SK-N-MC (cell line): ENCODE measurements at regions not wholly inside any gene's neighbourhood (a gene's known extent, or its start where the extent isn't known, plus 50 kb on each side); places are given as distances from the start of the nearest gene placed in this dataset.
"Not testable (repeated sequence)": the region's sequence is repeated elsewhere in the genome, so short reads cannot be mapped to it uniquely, and the experiment has no call there.

ENCODE experiments used
- DNase-seq: peaks from one replicate; pipeline ENCODE4 v3.0.0-alpha.2; 2011; ENCODE audit warnings: low read depth, low spot score
- H3K27ac ChIP-seq: fragments of 200-600 bp; sonication (generic); 2 replicates; pipeline ENCODE4 v1.5.1; 2016; ENCODE audit warnings: mixed run types
- H3K36me3 ChIP-seq: fragments of 200-600 bp; sonication (generic); 2 replicates; pipeline ENCODE4 v1.6.1; 2017; ENCODE audit warnings: antibody characterized with exemption, low read length, mixed read lengths; ENCODE audit not compliant: insufficient read depth
- H3K4me3 ChIP-seq: fragments of 200-600 bp; sonication (generic); 2 replicates; pipeline ENCODE4 v1.5.1; 2016
- H3K9ac ChIP-seq: fragments of 200-600 bp; sonication (generic); 2 replicates; pipeline ENCODE4 v1.8.0; 2017; ENCODE audit warnings: mixed run types, mixed read lengths; ENCODE audit not compliant: insufficient read length
- H3K9me3 ChIP-seq: fragments of 200-600 bp; sonication (generic); 2 replicates; pipeline ENCODE4 v1.6.1; 2017; ENCODE audit warnings: low read depth, mild to moderate bottlenecking, antibody characterized with exemption, low read length, moderate library complexity, mixed read lengths

GRCh38 chr1:206333316-206333715 lies 130.0 kb downstream of the SRGAP2 start:
- H3K9me3 ChIP-seq, H3K36me3 ChIP-seq, DNase-seq, H3K9ac ChIP-seq, H3K27ac ChIP-seq, H3K4me3 ChIP-seq: not testable (repeated sequence)

- H3K36me3 ChIP-seq, H3K27ac ChIP-seq, DNase-seq, H3K4me3 ChIP-seq, H3K9me3 ChIP-seq, H3K9ac ChIP-seq: not testable (repeated sequence)
Observed at GRCh38 chr1:206333897-206334296, 130.6 kb downstream of the SRGAP2 start.

DNA sequence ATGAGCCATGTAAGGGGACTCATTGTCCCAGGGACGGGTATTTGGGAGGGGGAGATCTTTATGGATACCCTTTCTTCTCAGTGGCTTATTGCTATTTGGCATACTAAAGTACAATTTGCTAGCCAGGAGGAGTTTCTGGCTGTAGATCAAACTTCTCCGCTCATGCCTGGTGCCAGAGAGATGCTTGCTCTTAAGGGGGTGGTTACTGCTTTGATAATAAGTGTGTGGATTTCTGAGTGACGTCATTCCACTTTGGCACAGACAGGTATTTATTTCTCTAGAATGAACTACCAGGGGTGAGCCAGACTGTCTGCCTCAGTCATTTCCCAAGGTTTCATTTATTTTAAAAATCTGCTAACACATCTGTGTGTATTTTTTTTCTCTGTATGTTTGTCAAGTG lies 131.1 kb downstream of the SRGAP2 start:
- H3K27ac ChIP-seq, H3K36me3 ChIP-seq, H3K4me3 ChIP-seq, DNase-seq, H3K9ac ChIP-seq, H3K9me3 ChIP-seq: not testable (repeated sequence)

DNA sequence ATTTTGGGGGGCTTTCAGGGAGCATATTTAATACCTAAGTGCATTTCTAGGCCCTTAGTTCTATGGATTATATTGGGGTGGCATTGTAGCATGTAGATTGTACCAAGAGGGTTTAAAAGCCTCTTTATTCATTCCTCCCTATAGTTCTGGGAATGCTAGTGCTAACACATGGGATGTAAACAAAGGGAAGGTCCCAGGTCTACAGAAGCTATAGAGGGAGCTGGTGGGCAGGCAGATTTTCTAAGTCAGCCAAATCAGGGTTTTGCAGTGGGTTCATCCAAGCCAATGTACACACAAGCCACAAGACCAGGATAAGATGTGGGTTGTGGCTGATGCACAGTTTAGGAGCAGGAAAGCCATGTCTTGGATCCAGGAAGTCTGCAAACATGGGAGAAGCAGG lies 131.8 kb downstream of the SRGAP2 start:
- not testable (repeated sequence) for H3K4me3 ChIP-seq, H3K9me3 ChIP-seq, DNase-seq, H3K9ac ChIP-seq, H3K27ac ChIP-seq, H3K36me3 ChIP-seq

- H3K36me3 ChIP-seq, H3K9ac ChIP-seq, H3K4me3 ChIP-seq, H3K27ac ChIP-seq, H3K9me3 ChIP-seq, DNase-seq: not testable (repeated sequence)
Observed at GRCh38 chr1:206335875-206336846, 132.8 kb downstream of the SRGAP2 start.

DNA sequence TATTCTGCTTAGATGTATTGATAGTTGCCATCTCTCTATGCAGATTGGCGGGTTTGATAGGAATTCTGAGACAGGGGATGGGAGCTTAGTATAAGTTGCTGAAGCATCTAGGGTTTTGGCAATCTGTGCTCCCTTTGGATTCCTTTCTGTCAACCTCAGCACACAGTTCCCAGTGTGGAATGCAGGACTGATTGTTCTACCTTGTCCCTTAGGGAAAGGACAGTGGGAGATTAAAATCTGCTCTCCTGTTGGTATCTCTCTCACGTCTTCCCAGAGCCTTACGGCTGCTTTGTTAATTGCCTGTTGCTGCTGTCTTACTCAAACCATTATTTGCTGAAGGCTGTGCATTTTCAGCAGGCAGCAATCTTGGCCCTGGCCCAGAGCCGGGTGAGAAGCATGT lies 133.3 kb upstream of the IKBKE start:
- not testable (repeated sequence) for H3K36me3 ChIP-seq, H3K9ac ChIP-seq, DNase-seq, H3K27ac ChIP-seq, H3K9me3 ChIP-seq, H3K4me3 ChIP-seq

DNA sequence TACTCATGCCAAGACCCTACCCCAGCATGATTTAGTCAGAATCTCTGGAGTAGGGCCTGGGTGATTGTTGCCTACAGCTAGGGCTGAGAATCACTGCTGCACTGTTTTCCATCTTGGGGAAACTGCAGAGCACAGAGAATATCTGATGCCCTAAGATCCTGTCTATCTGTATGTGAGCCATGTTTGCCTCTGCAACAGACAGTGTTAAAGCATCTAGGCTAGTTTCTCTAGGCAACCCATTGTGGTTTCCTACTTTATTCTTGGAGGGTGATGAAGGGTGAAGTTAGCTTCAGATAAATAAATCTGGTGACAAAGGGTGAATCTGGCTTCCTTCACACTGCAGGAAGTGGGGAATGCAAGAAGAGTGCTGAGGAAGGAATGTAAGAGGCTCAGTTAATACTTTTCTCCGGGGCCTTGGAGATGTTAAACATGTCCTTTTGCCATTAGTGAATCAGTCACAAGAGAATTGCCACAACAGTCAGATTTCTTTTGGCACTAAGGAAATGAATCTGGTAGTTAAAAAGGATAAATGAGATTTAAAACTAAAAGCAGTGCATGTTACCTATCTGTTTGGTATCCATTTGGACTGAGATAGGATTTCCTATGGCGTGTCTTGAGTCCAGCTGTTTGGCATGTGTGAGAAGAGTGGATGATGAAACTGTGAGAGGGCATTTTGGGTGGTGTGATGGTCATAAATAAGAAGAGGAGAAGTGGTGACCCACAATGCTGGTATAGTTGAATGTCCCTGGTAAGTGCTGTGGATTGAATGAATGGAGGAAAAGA lies 119.6 kb upstream of the IKBKE start:
- H3K9ac ChIP-seq, H3K9me3 ChIP-seq, H3K36me3 ChIP-seq, DNase-seq, H3K27ac ChIP-seq, H3K4me3 ChIP-seq: not testable (repeated sequence)

DNA sequence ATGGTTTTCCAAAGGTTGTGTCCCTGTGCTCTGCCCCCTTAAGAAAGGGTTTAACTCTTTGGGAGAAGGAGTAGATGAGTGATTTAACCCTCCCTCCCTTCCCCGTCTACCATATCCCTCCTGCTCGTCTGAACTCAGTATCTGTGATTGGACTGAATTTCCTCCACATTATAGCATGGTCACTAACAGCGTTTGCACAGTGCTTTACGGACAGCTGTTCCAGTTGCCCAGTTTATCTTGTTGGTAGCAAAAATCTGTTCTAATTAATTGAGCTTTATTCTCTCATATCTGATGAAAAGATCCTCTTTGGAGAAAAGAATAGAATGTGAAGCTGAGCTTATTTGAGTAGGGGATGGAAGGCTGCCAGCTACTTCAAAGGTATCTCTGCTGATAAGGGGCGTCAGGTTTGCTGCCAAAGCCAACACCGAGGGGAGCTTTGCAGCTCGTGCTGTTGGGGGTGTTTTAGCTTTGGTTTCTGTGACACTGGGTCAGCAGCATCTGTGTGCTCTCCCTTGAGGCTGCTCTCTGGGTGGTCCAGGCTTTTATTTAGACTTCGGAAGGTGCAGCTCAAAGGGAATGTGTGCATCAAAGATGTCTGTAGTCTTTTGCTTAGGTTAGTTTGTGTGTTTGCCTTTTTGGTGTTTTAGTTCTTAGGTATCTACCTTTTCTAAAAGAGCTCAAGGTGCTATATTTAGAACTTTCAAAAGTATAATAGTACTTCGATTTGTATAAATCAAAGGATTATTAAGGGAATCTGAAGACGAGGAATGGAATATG lies 118.8 kb upstream of the IKBKE start:
- not testable (repeated sequence) for DNase-seq, H3K36me3 ChIP-seq, H3K9ac ChIP-seq, H3K9me3 ChIP-seq, H3K27ac ChIP-seq, H3K4me3 ChIP-seq

DNA sequence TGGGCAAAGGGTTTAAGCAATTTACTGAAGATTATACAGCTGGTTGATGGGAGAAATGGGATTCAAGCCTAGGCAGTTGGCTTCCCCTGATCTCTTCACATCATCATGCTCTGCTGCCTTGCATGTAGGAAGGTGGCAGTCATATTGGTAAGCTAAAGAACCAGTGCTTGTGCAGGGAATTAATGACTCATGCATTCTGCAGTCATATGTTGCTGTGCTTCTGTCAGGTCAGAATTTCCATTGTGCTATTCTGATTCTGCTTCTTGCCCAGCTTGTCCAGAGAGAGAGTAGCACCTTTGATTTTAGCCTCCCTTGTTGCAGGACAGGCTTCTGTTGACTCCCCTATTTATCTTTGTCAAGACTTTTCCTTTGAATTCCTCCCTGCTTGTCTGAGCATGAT lies 114.0 kb upstream of the IKBKE start:
- not testable (repeated sequence) for H3K9me3 ChIP-seq, DNase-seq, H3K4me3 ChIP-seq

DNA sequence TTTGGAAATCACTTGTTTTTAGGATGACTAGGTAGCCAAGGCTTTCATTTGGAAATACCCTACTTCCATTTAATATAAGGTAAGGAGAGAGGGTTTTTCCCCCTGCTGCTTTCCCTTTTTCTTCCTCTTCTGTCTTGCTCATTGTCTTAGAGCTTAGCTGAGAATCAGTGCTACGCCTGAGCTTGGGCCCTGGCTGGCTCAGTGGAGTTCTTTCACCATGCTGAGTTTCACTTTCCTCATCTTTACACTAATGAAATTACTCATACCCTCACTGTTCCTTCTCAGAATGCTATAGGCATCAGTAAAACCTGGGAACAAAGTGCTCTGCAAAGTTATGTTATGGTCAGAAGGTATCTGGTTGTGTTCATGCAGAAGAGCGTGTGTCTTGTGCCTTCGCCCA lies 112.3 kb upstream of the IKBKE start:
- not testable (repeated sequence) for H3K9me3 ChIP-seq, H3K27ac ChIP-seq, H3K9ac ChIP-seq, DNase-seq, H3K4me3 ChIP-seq, H3K36me3 ChIP-seq

More for the DNA sequence above, 114.0 kb upstream of the IKBKE start:
- H3K27ac ChIP-seq, H3K36me3 ChIP-seq, H3K9ac ChIP-seq: not testable (repeated sequence)

- H3K27ac ChIP-seq, H3K36me3 ChIP-seq, DNase-seq, H3K9me3 ChIP-seq, H3K4me3 ChIP-seq, H3K9ac ChIP-seq: not testable (repeated sequence)
Observed at GRCh38 chr1:206358771-206359170, 111.5 kb upstream of the IKBKE start.

GRCh38 chr1:206359377-206359776 lies 110.9 kb upstream of the IKBKE start:
- not testable (repeated sequence) for H3K9me3 ChIP-seq, H3K27ac ChIP-seq, H3K36me3 ChIP-seq, DNase-seq, H3K4me3 ChIP-seq, H3K9ac ChIP-seq

GRCh38 chr1:206361978-206362543 lies 108.2 kb upstream of the IKBKE start:
- not testable (repeated sequence) for H3K4me3 ChIP-seq, DNase-seq, H3K36me3 ChIP-seq, H3K9me3 ChIP-seq, H3K9ac ChIP-seq, H3K27ac ChIP-seq

DNA sequence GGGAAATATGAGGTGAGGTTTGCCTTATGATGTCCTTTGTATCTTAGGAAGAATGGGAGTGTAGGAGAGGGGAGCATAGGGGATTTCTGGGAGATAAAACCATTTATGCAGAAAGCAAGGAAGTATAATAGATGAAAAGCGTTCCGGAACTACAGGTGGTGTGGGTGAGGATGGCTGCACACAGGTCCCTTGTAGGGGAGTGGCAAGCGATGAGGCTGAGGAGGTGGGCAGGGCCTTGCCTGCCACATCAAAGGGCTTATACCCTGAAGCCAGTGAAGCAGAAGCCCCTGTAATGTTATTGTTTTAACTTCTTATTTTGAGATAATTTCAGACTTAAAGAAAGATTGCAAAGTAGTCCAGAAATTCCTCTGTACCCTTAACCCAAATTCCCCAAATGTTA lies 107.3 kb upstream of the IKBKE start:
- H3K9ac ChIP-seq, H3K4me3 ChIP-seq, DNase-seq, H3K27ac ChIP-seq, H3K9me3 ChIP-seq, H3K36me3 ChIP-seq: not testable (repeated sequence)
